ENCODE measurements at regions not wholly inside any gene's neighbourhood (a gene's known extent, or its start where the extent isn't known, plus 50 kb on each side); places are given as distances from the start of the nearest gene placed in this dataset.

GRCh38 chr9:24436761-24437160, 108.9 kb downstream of the IZUMO3 start:
- TF ChIP-seq POLR2A (IDR thresholded peaks at IDR 0.05; ENCODE audit: low read depth) (no peak), POLR2AphosphoS5 (IDR thresholded peaks at IDR 0.05) (no peak)
